HEK293 (cell line): ENCODE measurements at regions not wholly inside any gene's neighbourhood (a gene's known extent, or its start where the extent isn't known, plus 50 kb on each side); places are given as distances from the start of the nearest gene placed in this dataset.

Experiments used
- CTCF ChIA-PET: fragments of 350-600 bp; formaldehyde crosslinking; extraction: SDS; loops from one replicate; lab custom pipeline; 2021; ENCODE audit warnings: antibody characterized with exemption; lab: Yijun Ruan, JAX
- POLR2A ChIA-PET: fragments of 300-600 bp; formaldehyde crosslinking; extraction: SDS; loops from one replicate; lab custom pipeline; 2020; ENCODE audit warnings: antibody characterized with exemption, inconsistent platforms; lab: Yijun Ruan, JAX
- H3K27ac ChIP-seq: fragments of 200-500 bp; sonication (Bioruptor generic); 2 replicates; pipeline ENCODE4 v1.5.1; 2014; ENCODE audit warnings: low read depth, low read length, control low read depth, inconsistent platforms; ENCODE audit errors: extremely low read depth
- H3K36me3 ChIP-seq, 2 experiments: fragments of 200-500 bp in 1 of 2; sonication (Bioruptor generic) in 1 of 2; 1 replicate in 1 of 2; 2 replicates in 1 of 2; pipeline ENCODE4 v1.5.1; 2014 to 2017; ENCODE audit warnings: inconsistent platforms in 2 of 2, low read length in 2 of 2; ENCODE audit not compliant: control insufficient read depth in 2 of 2, insufficient read depth in 1 of 2
- H3K4me1 ChIP-seq: fragments of 200-500 bp; sonication (Bioruptor generic); 2 replicates; pipeline ENCODE4 v1.5.1; 2014; ENCODE audit warnings: mild to moderate bottlenecking, low read length, inconsistent platforms; ENCODE audit not compliant: control insufficient read depth, insufficient read depth
- H3K4me3 ChIP-seq: 2 replicates; pipeline ENCODE4 v1.5.1; 2011; ENCODE audit warnings: low read depth, mild to moderate bottlenecking, control low read depth, low read length, moderate library complexity
- H3K9me3 ChIP-seq: fragments of 200-500 bp; sonication (Bioruptor generic); 2 replicates; pipeline ENCODE4 v1.5.1; 2014; ENCODE audit warnings: low read depth, low read length, inconsistent platforms; ENCODE audit not compliant: control insufficient read depth, insufficient read depth
- SP2 ChIP-seq: fragments of 450-650 bp; formaldehyde crosslinking; IDR thresholded peaks from 2 replicates; pipeline ENCODE4 v1.5.1; 2016; ENCODE audit warnings: missing biosample characterization, missing genetic modification characterization
- ZBTB10 ChIP-seq: fragments of 450-650 bp; formaldehyde crosslinking; IDR thresholded peaks from 2 replicates; pipeline ENCODE4 v1.5.1; 2016; ENCODE audit warnings: missing biosample characterization, missing genetic modification characterization
- ZEB2 ChIP-seq: fragments of 450-650 bp; formaldehyde crosslinking; IDR thresholded peaks from 2 replicates; pipeline ENCODE4 v1.5.1; 2016; ENCODE audit warnings: missing biosample characterization, missing genetic modification characterization
- ZFP3 ChIP-seq: fragments of 450-650 bp; formaldehyde crosslinking; IDR thresholded peaks from 2 replicates; pipeline ENCODE4 v1.5.1; 2016; ENCODE audit warnings: low read depth, missing biosample characterization, missing genetic modification characterization
- ZNF133 ChIP-seq: fragments of 450-650 bp; formaldehyde crosslinking; IDR thresholded peaks from 2 replicates; pipeline ENCODE4 v1.5.1; 2016; ENCODE audit warnings: missing biosample characterization, missing genetic modification characterization
- ZNF184 ChIP-seq: fragments of 450-650 bp; IDR thresholded peaks from 2 replicates; pipeline ENCODE4 v1.5.1; 2018; ENCODE audit warnings: missing biosample characterization, mild to moderate bottlenecking, missing genetic modification characterization
- ZNF211 ChIP-seq: fragments of 450-650 bp; formaldehyde crosslinking; IDR thresholded peaks from 2 replicates; pipeline ENCODE4 v1.5.1; 2016; ENCODE audit warnings: low read depth, missing biosample characterization, missing genetic modification characterization
- ZNF221 ChIP-seq: fragments of 450-650 bp; formaldehyde crosslinking; IDR thresholded peaks from 2 replicates; pipeline ENCODE4 v1.5.1; 2017; ENCODE audit warnings: missing biosample characterization, missing genetic modification characterization, borderline replicate concordance
- ZNF26 ChIP-seq: fragments of 450-650 bp; formaldehyde crosslinking; IDR thresholded peaks from 2 replicates; pipeline ENCODE4 v1.5.1; 2016; ENCODE audit warnings: missing biosample characterization, missing genetic modification characterization
- ZNF292 ChIP-seq: fragments of 450-650 bp; formaldehyde crosslinking; IDR thresholded peaks from 2 replicates; pipeline ENCODE4 v1.5.1; 2016; ENCODE audit warnings: low read depth, missing biosample characterization, missing genetic modification characterization, borderline replicate concordance
- ZNF354C ChIP-seq: fragments of 450-650 bp; formaldehyde crosslinking; IDR thresholded peaks from 2 replicates; pipeline ENCODE4 v1.5.1; 2016; ENCODE audit warnings: missing biosample characterization, missing genetic modification characterization, low read depth, borderline replicate concordance
- ZNF423 ChIP-seq: fragments of 450-650 bp; formaldehyde crosslinking; IDR thresholded peaks from 2 replicates; pipeline ENCODE4 v1.5.1; 2016; ENCODE audit warnings: missing biosample characterization, missing genetic modification characterization
- ZNF426 ChIP-seq: fragments of 450-650 bp; formaldehyde crosslinking; IDR thresholded peaks from 2 replicates; pipeline ENCODE4 v1.5.1; 2017; ENCODE audit warnings: missing biosample characterization, missing genetic modification characterization, mild to moderate bottlenecking, inconsistent platforms, moderate library complexity
- ZNF510 ChIP-seq: fragments of 450-650 bp; formaldehyde crosslinking; IDR thresholded peaks from 2 replicates; pipeline ENCODE4 v1.5.1; 2018; ENCODE audit warnings: mild to moderate bottlenecking, missing genetic modification characterization, missing biosample characterization; ENCODE audit not compliant: insufficient replicate concordance
- ZNF548 ChIP-seq: fragments of 450-650 bp; formaldehyde crosslinking; IDR thresholded peaks from 2 replicates; pipeline ENCODE4 v1.5.1; 2016; ENCODE audit warnings: missing biosample characterization, missing genetic modification characterization
- ZNF558 ChIP-seq: fragments of 450-650 bp; formaldehyde crosslinking; IDR thresholded peaks from 2 replicates; pipeline ENCODE4 v1.5.1; 2016; ENCODE audit warnings: missing biosample characterization, missing genetic modification characterization
- ZNF610 ChIP-seq: fragments of 450-650 bp; formaldehyde crosslinking; IDR thresholded peaks from 2 replicates; pipeline ENCODE4 v1.5.1; 2016; ENCODE audit warnings: missing biosample characterization, missing genetic modification characterization, borderline replicate concordance
- ZNF623 ChIP-seq: fragments of 450-650 bp; formaldehyde crosslinking; IDR thresholded peaks from 2 replicates; pipeline ENCODE4 v1.5.1; 2016; ENCODE audit warnings: missing biosample characterization, missing genetic modification characterization
- ZNF626 ChIP-seq: fragments of 450-650 bp; sonication (Bioruptor Pico); formaldehyde crosslinking; IDR thresholded peaks from 2 replicates; pipeline ENCODE4 v1.5.1; 2018; ENCODE audit warnings: missing biosample characterization, missing genetic modification characterization, inconsistent platforms
- ZNF677 ChIP-seq: fragments of 450-650 bp; IDR thresholded peaks from 2 replicates; pipeline ENCODE4 v1.5.0; 2018; ENCODE audit warnings: missing biosample characterization, mild to moderate bottlenecking, missing genetic modification characterization, moderate library complexity
- ZNF830 ChIP-seq: fragments of 450-650 bp; IDR thresholded peaks from 2 replicates; pipeline ENCODE4 v1.5.0; 2018; ENCODE audit warnings: missing biosample characterization, missing genetic modification characterization, low read depth, mild to moderate bottlenecking, moderate library complexity
- TF ChIP-seq, protein P1 (sequence below): fragments of 450-650 bp; formaldehyde crosslinking; IDR thresholded peaks from 2 replicates; pipeline ENCODE4 v1.5.1; 2016; ENCODE audit warnings: missing biosample characterization, missing genetic modification characterization
- TF ChIP-seq, protein P2 (sequence below): fragments of 450-650 bp; formaldehyde crosslinking; IDR thresholded peaks from 2 replicates; pipeline ENCODE4 v1.5.1; 2016; ENCODE audit warnings: missing biosample characterization, missing genetic modification characterization
- TF ChIP-seq, protein P3 (sequence below): fragments of 450-650 bp; formaldehyde crosslinking; IDR thresholded peaks from 2 replicates; pipeline ENCODE4; 2016; ENCODE audit warnings: missing biosample characterization, missing genetic modification characterization

GRCh38 chr3:137222736-137223225, 265.0 kb downstream of the IL20RB start:
- Histone ChIP-seq H3K9me3 (no peaks in the 10 kb centered on the region), H3K4me3 (no peak overlapping the region), H3K4me1 (no peaks in the 10 kb centered on the region)
- CTCF ChIA-PET, result no interaction called here
- TF ChIP-seq ZNF221, result no peak
- no peak for TF ChIP-seq ZNF423
- TF ChIP-seq SP2 (tag by site-specific recombination), result no peak
- no peak for TF ChIP-seq ZNF830 (tag by site-specific recombination)
- TF ChIP-seq ZNF426 (tag by site-specific recombination), result no peak
- no peak for TF ChIP-seq ZNF610 (tag by site-specific recombination)
- TF ChIP-seq, all 188 proteins: peak for 0
- Histone ChIP-seq H3K36me3 (no peaks in the 10 kb centered on the region), H3K27ac (no peak overlapping the region)
- POLR2A ChIA-PET, result no interaction called here

DNA sequence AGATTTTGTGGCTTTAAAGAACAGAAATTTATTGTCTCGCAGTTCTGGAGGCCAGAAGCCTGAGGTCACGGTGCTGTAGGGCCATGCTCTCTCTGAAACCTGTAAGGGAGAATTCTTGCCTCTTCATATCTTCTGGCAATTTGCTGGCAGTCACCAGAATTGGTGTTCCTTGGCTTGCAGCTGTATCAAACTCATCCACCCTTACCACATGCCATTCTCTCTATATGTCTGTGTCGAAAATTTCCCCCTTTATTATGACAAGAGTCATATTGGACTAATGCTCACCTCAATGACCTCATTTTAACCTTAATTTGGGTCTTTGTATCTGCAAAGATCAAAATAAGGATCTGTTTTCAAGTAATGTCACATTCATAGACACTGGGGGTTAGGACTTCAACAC, 266.7 kb downstream of the IL20RB start:
- Histone ChIP-seq H3K36me3 (no peaks in the 10 kb centered on the region), H3K4me1 (no peaks in the 10 kb centered on the region), H3K9me3 (no peaks in the 10 kb centered on the region), H3K4me3 (no peak overlapping the region)
- POLR2A ChIA-PET, result no interaction called here
- TF ChIP-seq ZNF623 (no peak), ZFP3 (tag by site-specific recombination) (no peak), ZEB2 (tag by site-specific recombination) (no peak), SP2 (tag by site-specific recombination) (no peak), ZNF211 (tag by site-specific recombination) (no peak), ZNF133 (tag by site-specific recombination) (no peak)
- TF ChIP-seq, protein P1, sequence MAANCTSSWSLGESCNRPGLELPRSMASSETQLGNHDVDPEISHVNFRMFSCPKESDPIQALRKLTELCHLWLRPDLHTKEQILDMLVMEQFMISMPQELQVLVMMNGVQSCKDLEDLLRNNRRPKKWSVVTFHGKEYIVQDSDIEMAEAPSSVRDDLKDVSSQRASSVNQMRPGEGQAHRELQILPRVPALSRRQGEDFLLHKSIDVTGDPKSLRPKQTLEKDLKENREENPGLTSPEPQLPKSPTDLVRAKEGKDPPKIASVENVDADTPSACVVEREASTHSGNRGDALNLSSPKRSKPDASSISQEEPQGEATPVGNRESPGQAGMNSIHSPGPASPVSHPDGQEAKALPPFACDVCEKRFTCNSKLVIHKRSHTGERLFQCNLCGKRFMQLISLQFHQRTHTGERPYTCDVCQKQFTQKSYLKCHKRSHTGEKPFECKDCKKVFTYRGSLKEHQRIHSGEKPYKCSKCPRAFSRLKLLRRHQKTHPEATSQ (tag by site-specific recombination), result no peak
- TF ChIP-seq, all 188 proteins: peak for 0
- CTCF ChIA-PET, result no interaction called here
- no peak overlapping the region for H3K27ac ChIP-seq

DNA sequence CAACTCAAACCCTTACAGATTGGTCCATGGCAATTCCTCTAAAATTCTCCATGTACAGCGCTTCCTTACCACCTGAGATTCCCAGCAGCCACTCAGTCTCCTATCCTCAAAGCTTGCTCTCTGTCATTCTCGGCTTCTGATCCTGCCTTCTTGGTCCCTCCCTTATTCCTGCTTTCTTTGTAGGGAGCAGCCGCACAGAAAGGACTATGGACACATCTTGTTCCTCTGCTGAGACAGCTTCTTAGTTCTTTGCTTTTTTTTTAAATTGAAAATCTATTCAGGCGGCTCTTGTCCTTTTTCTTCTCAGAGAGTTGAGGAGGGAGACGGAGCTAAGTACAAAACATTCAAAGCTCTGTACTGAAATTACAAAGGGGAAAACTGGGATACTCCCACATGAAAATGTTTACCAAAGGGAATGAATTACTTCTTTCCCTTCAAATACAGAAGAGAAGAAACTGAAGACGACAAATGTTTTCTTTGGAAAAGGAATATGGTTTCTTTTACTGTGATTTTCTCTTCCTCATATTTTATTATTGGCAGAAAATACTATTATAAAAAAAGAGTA, 285.1 kb downstream of the IL20RB start:
- POLR2A ChIA-PET, result no interaction called here
- Histone ChIP-seq H3K36me3 (no peaks in the 10 kb centered on the region), H3K27ac (no peak overlapping the region), H3K9me3 (no peaks in the 10 kb centered on the region), H3K4me3 (no peak overlapping the region), H3K4me1 (no peaks in the 10 kb centered on the region)
- CTCF ChIA-PET, result no interaction called here
- TF ChIP-seq ZNF558 (tag by site-specific recombination) (no peak), ZNF211 (tag by site-specific recombination) (no peak), ZNF510 (no peak), ZNF354C (tag by site-specific recombination) (no peak), ZNF626 (tag by site-specific recombination) (no peak), ZNF677 (tag by site-specific recombination) (no peak), ZNF26 (no peak), ZBTB10 (tag by site-specific recombination) (no peak), ZNF548 (tag by site-specific recombination) (no peak), ZNF623 (no peak), ZNF292 (no peak), ZNF184 (tag by site-specific recombination) (no peak)
- TF ChIP-seq, protein P2, sequence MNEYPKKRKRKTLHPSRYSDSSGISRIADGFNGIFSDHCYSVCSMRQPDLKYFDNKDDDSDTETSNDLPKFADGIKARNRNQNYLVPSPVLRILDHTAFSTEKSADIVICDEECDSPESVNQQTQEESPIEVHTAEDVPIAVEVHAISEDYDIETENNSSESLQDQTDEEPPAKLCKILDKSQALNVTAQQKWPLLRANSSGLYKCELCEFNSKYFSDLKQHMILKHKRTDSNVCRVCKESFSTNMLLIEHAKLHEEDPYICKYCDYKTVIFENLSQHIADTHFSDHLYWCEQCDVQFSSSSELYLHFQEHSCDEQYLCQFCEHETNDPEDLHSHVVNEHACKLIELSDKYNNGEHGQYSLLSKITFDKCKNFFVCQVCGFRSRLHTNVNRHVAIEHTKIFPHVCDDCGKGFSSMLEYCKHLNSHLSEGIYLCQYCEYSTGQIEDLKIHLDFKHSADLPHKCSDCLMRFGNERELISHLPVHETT (tag by site-specific recombination), result no peak
- TF ChIP-seq, protein P3, sequence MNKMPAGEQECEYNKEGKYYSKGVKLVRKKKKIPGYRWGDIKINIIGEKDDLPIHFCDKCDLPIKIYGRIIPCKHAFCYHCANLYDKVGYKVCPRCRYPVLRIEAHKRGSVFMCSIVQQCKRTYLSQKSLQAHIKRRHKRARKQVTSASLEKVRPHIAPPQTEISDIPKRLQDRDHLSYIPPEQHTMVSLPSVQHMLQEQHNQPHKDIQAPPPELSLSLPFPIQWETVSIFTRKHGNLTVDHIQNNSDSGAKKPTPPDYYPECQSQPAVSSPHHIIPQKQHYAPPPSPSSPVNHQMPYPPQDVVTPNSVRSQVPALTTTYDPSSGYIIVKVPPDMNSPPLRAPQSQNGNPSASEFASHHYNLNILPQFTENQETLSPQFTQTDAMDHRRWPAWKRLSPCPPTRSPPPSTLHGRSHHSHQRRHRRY (tag by site-specific recombination), result no peak
